Breast epithelium (tissue), 3 donors: ENCODE measurements at regions not wholly inside any gene's neighbourhood (a gene's known extent, or its start where the extent isn't known, plus 50 kb on each side); places are given as distances from the start of the nearest gene placed in this dataset.

Experiments used
- CTCF ChIP-seq, 3 donors: fragments of 450-650 bp; IDR thresholded peaks; one replicate each; pipeline ENCODE4 v1.5.1; 2016 to 2017; ENCODE audit warnings: antibody characterized with exemption in 3 of 3, mild to moderate bottlenecking in 3 of 3, moderate library complexity in 3 of 3
- POLR2A ChIP-seq: fragments of 450-650 bp; IDR thresholded peaks from one replicate; pipeline ENCODE4 v1.6.1; 2016; ENCODE audit warnings: antibody characterized with exemption, mild to moderate bottlenecking, moderate library complexity
- POLR2AphosphoS5 ChIP-seq, 3 donors: sonication (generic); formaldehyde crosslinking; IDR thresholded peaks; one replicate each; pipeline ENCODE4 v1.6.1; 2017; ENCODE audit warnings: antibody characterized with exemption in 3 of 3

- TF ChIP-seq CTCF (IDR thresholded peaks at IDR 0.05) (no peak), POLR2AphosphoS5 (IDR thresholded peaks at IDR 0.05) (no peak), POLR2A (no peak)
These were observed 121.3 kb upstream of the C1orf174 start for GRCh38 chr1:4021136-4021973.
